Mammary epithelial cell (primary cell): ENCODE measurements at regions not wholly inside any gene's neighbourhood (a gene's known extent, or its start where the extent isn't known, plus 50 kb on each side); places are given as distances from the start of the nearest gene placed in this dataset.

Experiments
- EZH2 ChIP-seq: IDR thresholded peaks from 2 replicates; pipeline ENCODE4 v1.6.1; 2012; ENCODE audit warnings: low read length, inconsistent platforms, borderline replicate concordance
- TF ChIP-seq, protein P1 (sequence below), 2 donors: IDR thresholded peaks in 1 of 2; conservative IDR thresholded peaks in 1 of 2; 2 replicates each; pipeline ENCODE4 v1.5.1; 2011 to 2012; ENCODE audit warnings: inconsistent platforms in 2 of 2, low read length in 2 of 2, mild to moderate bottlenecking in 2 of 2, control low read depth in 1 of 2, low read depth in 1 of 2; ENCODE audit not compliant: insufficient read depth in 1 of 2; ENCODE audit errors: extremely low read depth in 1 of 2

DNA sequence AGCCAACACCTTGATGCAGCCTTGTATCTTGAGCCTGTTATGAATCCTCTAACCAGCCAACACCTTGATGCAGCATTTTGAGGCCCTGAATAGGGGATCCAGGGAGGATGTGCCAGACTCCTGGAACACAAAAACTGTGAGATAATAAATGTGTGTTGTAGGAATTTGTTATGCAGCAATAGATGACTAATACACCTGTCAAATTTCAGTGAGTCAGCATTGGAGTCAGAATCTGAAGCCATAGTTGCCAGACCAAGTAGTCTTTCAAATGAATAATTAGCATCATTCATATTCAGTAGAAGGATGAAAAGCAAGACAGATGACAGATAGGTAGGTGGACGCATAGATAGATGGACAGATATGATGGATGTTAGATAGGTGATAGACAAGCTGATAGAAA, 942.5 kb upstream of the SLC39A10 start:
- TF ChIP-seq, protein P1, sequence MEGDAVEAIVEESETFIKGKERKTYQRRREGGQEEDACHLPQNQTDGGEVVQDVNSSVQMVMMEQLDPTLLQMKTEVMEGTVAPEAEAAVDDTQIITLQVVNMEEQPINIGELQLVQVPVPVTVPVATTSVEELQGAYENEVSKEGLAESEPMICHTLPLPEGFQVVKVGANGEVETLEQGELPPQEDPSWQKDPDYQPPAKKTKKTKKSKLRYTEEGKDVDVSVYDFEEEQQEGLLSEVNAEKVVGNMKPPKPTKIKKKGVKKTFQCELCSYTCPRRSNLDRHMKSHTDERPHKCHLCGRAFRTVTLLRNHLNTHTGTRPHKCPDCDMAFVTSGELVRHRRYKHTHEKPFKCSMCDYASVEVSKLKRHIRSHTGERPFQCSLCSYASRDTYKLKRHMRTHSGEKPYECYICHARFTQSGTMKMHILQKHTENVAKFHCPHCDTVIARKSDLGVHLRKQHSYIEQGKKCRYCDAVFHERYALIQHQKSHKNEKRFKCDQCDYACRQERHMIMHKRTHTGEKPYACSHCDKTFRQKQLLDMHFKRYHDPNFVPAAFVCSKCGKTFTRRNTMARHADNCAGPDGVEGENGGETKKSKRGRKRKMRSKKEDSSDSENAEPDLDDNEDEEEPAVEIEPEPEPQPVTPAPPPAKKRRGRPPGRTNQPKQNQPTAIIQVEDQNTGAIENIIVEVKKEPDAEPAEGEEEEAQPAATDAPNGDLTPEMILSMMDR (conservative IDR thresholded peaks at IDR 0.05 in 1 of 2, IDR thresholded peaks at IDR 0.05 in 1 of 2; ENCODE audit: extremely low read depth in 1 of 2, insufficient read depth in 1 of 2, low read depth in 1 of 2, low read length in 2 of 2), result no peak
- TF ChIP-seq EZH2, result no peak
